ENCODE measurements at regions not wholly inside any gene's neighbourhood (a gene's known extent, or its start where the extent isn't known, plus 50 kb on each side); places are given as distances from the start of the nearest gene placed in this dataset.
"Not testable (repeated sequence)": the region's sequence is repeated elsewhere in the genome, so short reads cannot be mapped to it uniquely, and the experiment has no call there.

DNA sequence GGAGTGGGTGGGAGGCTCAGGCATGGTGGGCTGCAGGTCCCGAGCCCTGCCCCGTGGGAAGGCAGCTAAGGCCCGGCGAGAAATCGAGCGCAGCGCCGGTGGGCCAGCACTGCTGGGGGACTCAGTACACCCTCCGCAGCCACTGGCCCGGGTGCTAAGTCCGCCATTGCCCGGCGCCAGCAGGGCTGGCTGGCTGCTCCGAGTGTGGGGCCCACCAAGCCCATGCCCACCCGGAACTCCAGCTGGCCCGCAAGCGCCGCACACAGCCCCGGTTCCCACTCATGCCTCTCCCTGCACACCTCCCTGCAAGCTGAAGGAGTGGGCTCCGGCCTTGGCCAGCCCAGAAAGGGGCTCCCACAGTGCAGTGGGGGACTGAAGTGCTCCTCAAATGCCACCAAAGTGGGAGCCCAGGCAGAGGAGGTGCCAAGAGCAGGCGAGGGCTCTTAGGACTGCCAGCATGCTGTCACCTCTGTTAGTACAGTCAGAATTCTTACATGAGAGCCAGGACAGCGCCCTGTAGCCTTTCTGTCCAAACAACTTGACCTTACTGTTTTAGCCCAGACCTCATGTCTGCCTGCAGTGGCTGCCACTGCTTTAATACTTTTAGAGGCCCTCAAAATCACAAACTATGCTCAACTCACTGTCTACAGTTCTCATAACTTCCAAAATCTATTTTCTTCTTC lies 1117.9 kb downstream of the STIM2 start:
- not testable (repeated sequence) for TF ChIP-seq CTCF (conservative IDR thresholded peaks at IDR 0.05; ENCODE audit: low read depth in 2 of 2); EZH2phosphoT487 (IDR thresholded peaks at IDR 0.05; ENCODE audit: unreplicated experiment); EZH2 (IDR thresholded peaks at IDR 0.05; ENCODE audit: low read depth, unreplicated experiment); ZNF331 (CRISPR knock-in tag; IDR thresholded peaks at IDR 0.05; ENCODE audit: low read depth); JUNB (IDR thresholded peaks at IDR 0.05; ENCODE audit: unreplicated experiment); POLR2AphosphoS5 (IDR thresholded peaks at IDR 0.05; ENCODE audit: low read depth); ZNF114 (CRISPR knock-in tag; IDR thresholded peaks at IDR 0.05); CREB1 (CRISPR knock-in tag; IDR thresholded peaks at IDR 0.05; ENCODE audit: low read depth); STAT1 (IDR thresholded peaks at IDR 0.05; ENCODE audit: unreplicated experiment); NANOG (IDR thresholded peaks at IDR 0.05; ENCODE audit: borderline replicate concordance)
- TF ChIP-seq, protein P1, sequence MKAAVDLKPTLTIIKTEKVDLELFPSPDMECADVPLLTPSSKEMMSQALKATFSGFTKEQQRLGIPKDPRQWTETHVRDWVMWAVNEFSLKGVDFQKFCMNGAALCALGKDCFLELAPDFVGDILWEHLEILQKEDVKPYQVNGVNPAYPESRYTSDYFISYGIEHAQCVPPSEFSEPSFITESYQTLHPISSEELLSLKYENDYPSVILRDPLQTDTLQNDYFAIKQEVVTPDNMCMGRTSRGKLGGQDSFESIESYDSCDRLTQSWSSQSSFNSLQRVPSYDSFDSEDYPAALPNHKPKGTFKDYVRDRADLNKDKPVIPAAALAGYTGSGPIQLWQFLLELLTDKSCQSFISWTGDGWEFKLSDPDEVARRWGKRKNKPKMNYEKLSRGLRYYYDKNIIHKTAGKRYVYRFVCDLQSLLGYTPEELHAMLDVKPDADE (IDR thresholded peaks at IDR 0.05) = not testable (repeated sequence)
- TF ChIP-seq, protein P2, sequence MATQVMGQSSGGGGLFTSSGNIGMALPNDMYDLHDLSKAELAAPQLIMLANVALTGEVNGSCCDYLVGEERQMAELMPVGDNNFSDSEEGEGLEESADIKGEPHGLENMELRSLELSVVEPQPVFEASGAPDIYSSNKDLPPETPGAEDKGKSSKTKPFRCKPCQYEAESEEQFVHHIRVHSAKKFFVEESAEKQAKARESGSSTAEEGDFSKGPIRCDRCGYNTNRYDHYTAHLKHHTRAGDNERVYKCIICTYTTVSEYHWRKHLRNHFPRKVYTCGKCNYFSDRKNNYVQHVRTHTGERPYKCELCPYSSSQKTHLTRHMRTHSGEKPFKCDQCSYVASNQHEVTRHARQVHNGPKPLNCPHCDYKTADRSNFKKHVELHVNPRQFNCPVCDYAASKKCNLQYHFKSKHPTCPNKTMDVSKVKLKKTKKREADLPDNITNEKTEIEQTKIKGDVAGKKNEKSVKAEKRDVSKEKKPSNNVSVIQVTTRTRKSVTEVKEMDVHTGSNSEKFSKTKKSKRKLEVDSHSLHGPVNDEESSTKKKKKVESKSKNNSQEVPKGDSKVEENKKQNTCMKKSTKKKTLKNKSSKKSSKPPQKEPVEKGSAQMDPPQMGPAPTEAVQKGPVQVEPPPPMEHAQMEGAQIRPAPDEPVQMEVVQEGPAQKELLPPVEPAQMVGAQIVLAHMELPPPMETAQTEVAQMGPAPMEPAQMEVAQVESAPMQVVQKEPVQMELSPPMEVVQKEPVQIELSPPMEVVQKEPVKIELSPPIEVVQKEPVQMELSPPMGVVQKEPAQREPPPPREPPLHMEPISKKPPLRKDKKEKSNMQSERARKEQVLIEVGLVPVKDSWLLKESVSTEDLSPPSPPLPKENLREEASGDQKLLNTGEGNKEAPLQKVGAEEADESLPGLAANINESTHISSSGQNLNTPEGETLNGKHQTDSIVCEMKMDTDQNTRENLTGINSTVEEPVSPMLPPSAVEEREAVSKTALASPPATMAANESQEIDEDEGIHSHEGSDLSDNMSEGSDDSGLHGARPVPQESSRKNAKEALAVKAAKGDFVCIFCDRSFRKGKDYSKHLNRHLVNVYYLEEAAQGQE (IDR thresholded peaks at IDR 0.05; ENCODE audit: unreplicated experiment) = not testable (repeated sequence)
- TF ChIP-seq, protein P3, sequence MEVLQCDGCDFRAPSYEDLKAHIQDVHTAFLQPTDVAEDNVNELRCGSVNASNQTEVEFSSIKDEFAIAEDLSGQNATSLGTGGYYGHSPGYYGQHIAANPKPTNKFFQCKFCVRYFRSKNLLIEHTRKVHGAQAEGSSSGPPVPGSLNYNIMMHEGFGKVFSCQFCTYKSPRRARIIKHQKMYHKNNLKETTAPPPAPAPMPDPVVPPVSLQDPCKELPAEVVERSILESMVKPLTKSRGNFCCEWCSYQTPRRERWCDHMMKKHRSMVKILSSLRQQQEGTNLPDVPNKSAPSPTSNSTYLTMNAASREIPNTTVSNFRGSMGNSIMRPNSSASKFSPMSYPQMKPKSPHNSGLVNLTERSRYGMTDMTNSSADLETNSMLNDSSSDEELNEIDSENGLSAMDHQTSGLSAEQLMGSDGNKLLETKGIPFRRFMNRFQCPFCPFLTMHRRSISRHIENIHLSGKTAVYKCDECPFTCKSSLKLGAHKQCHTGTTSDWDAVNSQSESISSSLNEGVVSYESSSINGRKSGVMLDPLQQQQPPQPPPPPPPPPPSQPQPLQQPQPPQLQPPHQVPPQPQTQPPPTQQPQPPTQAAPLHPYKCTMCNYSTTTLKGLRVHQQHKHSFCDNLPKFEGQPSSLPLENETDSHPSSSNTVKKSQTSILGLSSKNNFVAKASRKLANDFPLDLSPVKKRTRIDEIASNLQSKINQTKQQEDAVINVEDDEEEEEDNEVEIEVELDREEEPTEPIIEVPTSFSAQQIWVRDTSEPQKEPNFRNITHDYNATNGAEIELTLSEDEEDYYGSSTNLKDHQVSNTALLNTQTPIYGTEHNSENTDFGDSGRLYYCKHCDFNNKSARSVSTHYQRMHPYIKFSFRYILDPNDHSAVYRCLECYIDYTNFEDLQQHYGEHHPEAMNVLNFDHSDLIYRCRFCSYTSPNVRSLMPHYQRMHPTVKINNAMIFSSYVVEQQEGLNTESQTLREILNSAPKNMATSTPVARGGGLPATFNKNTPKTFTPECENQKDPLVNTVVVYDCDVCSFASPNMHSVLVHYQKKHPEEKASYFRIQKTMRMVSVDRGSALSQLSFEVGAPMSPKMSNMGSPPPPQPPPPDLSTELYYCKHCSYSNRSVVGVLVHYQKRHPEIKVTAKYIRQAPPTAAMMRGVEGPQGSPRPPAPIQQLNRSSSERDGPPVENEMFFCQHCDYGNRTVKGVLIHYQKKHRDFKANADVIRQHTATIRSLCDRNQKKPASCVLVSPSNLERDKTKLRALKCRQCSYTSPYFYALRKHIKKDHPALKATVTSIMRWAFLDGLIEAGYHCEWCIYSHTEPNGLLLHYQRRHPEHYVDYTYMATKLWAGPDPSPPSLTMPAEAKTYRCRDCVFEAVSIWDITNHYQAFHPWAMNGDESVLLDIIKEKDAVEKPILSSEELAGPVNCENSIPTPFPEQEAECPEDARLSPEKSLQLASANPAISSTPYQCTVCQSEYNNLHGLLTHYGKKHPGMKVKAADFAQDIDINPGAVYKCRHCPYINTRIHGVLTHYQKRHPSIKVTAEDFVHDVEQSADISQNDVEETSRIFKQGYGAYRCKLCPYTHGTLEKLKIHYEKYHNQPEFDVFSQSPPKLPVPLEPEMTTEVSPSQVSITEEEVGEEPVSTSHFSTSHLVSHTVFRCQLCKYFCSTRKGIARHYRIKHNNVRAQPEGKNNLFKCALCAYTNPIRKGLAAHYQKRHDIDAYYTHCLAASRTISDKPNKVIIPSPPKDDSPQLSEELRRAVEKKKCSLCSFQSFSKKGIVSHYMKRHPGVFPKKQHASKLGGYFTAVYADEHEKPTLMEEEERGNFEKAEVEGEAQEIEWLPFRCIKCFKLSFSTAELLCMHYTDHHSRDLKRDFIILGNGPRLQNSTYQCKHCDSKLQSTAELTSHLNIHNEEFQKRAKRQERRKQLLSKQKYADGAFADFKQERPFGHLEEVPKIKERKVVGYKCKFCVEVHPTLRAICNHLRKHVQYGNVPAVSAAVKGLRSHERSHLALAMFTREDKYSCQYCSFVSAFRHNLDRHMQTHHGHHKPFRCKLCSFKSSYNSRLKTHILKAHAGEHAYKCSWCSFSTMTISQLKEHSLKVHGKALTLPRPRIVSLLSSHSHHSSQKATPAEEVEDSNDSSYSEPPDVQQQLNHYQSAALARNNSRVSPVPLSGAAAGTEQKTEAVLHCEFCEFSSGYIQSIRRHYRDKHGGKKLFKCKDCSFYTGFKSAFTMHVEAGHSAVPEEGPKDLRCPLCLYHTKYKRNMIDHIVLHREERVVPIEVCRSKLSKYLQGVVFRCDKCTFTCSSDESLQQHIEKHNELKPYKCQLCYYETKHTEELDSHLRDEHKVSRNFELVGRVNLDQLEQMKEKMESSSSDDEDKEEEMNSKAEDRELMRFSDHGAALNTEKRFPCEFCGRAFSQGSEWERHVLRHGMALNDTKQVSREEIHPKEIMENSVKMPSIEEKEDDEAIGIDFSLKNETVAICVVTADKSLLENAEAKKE (CRISPR knock-in tag; IDR thresholded peaks at IDR 0.05) = not testable (repeated sequence)
